Stomach (tissue), 8 donors: ENCODE measurements at regions not wholly inside any gene's neighbourhood (a gene's known extent, or its start where the extent isn't known, plus 50 kb on each side); places are given as distances from the start of the nearest gene placed in this dataset.
A peak's percentile ranks its signal among the peaks of the same experiment; 100 is the strongest.

ENCODE experiments used
- DNase-seq, 2 donors: peaks; one replicate each; pipeline versions ENCODE4 v3.0.0 to v3.0.0-alpha.2; 2013 to 2019
- H3K27ac ChIP-seq, 5 donors: fragments of 200-600 bp in 4 of 5; sonication (generic) in 4 of 5; one replicate each; pipeline ENCODE4 v1.5.1; 2013 to 2019; ENCODE audit warnings: mild to moderate bottlenecking in 1 of 5, moderate library complexity in 1 of 5
- H3K27me3 ChIP-seq, 3 donors: fragments of 200-600 bp; sonication (generic); one replicate each; pipeline ENCODE4 v1.5.1; 2017 to 2019; ENCODE audit warnings: mixed run types in 1 of 3
- H3K36me3 ChIP-seq, 4 donors: fragments of 200-600 bp; sonication (generic); 1 replicate in 3 of 4; 2 replicates in 1 of 4; pipeline ENCODE4 v1.5.1; 2016 to 2019
- H3K4me1 ChIP-seq, 4 donors: fragments of 200-600 bp; sonication (generic); one replicate each; pipeline ENCODE4 v1.5.1; 2016 to 2019
- H3K4me3 ChIP-seq, 4 donors: fragments of 200-600 bp; sonication (generic) in 3 of 4; one replicate each; pipeline ENCODE4 v1.5.1; 2016 to 2019; ENCODE audit warnings: mild to moderate bottlenecking in 1 of 4
- H3K9me3 ChIP-seq, 4 donors: fragments of 200-600 bp; sonication (generic); one replicate each; pipeline ENCODE4 v1.5.1; 2016 to 2019
- EP300 ChIP-seq: sonication (generic); formaldehyde crosslinking; IDR thresholded peaks from one replicate; pipeline ENCODE4 v1.6.1; 2017; ENCODE audit warnings: antibody characterized with exemption
- POLR2A ChIP-seq, 4 donors: fragments of 450-650 bp; IDR thresholded peaks; one replicate each; pipeline ENCODE4 v1.6.1; 2016; ENCODE audit warnings: antibody characterized with exemption in 4 of 4, control low read depth in 2 of 4, mild to moderate bottlenecking in 1 of 4, moderate library complexity in 1 of 4
- POLR2AphosphoS5 ChIP-seq, 3 donors: sonication (generic); formaldehyde crosslinking; IDR thresholded peaks; one replicate each; pipeline ENCODE4 v1.6.1; 2016; ENCODE audit warnings: antibody characterized with exemption in 3 of 3
- WGBS, 5 donors: extraction: QIAGEN DNeasy Blood & Tissue Kit in 3 of 5; methylation state at CpG; one replicate each; pipeline versions ENCODE4 v1.1.5 to v1.1.7; 2013 to 2018; 5-methylcytosine and 5-hydroxymethylcytosine counted together
- intact Hi-C: fragments of 100-400 bp; cut with DNase I; formaldehyde crosslinking; loops from one replicate; pipeline ENCODE4 v1.15.1; 2023; ENCODE audit warnings: low total_unique reads
- TF ChIP-seq, protein P1 (sequence below), 7 experiments: fragments of 450-650 bp in 4 of 7; fragments of 200-600 bp in 3 of 7; sonication (generic) in 3 of 7; IDR thresholded peaks; one replicate each; pipeline ENCODE4 v1.5.1; 2016 to 2019; ENCODE audit warnings: antibody characterized with exemption in 7 of 7, control low read depth in 2 of 7, mild to moderate bottlenecking in 1 of 7
- donor health status: healthy with polysubstance abuse.
- donor health status: Bipolar disorder and iron deficiency.
- donor health status: healthy.

GRCh38 chr16:17564856-17565255, 94.1 kb upstream of the XYLT1 start:
- Histone ChIP-seq H3K4me1 (no peaks in the 10 kb centered on the region), H3K4me3 (no peak overlapping the region), H3K27ac (no peak overlapping the region), H3K9me3 (no peaks in the 10 kb centered on the region), H3K27me3 (peaks cover 0 to 22% (median 3%) of the 10 kb centered on the region in 3 donors), H3K36me3 (no peaks in the 10 kb centered on the region)
- intact Hi-C loops, result no loop called here
- TF ChIP-seq POLR2AphosphoS5 (IDR thresholded peaks at IDR 0.05), result no peak
- TF ChIP-seq, protein P1, sequence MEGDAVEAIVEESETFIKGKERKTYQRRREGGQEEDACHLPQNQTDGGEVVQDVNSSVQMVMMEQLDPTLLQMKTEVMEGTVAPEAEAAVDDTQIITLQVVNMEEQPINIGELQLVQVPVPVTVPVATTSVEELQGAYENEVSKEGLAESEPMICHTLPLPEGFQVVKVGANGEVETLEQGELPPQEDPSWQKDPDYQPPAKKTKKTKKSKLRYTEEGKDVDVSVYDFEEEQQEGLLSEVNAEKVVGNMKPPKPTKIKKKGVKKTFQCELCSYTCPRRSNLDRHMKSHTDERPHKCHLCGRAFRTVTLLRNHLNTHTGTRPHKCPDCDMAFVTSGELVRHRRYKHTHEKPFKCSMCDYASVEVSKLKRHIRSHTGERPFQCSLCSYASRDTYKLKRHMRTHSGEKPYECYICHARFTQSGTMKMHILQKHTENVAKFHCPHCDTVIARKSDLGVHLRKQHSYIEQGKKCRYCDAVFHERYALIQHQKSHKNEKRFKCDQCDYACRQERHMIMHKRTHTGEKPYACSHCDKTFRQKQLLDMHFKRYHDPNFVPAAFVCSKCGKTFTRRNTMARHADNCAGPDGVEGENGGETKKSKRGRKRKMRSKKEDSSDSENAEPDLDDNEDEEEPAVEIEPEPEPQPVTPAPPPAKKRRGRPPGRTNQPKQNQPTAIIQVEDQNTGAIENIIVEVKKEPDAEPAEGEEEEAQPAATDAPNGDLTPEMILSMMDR (IDR thresholded peaks at IDR 0.05), result no peak
- no peak for TF ChIP-seq POLR2A (IDR thresholded peaks at IDR 0.05)
- no peak for TF ChIP-seq EP300
- no peak for DNase-seq
- WGBS, 5 donors, result 67 to 79% (median 74%) methylated on average over 6 of the region's 6 CpGs

GRCh38 chr16:17563323-17564091, 92.7 kb upstream of the XYLT1 start:
- TF ChIP-seq POLR2A (IDR thresholded peaks at IDR 0.05) (no peak), POLR2AphosphoS5 (IDR thresholded peaks at IDR 0.05) (no peak), EP300 (no peak)
- TF ChIP-seq, protein P1 (IDR thresholded peaks at IDR 0.05), result no peak

GRCh38 chr16:17561056-17561455, 90.3 kb upstream of the XYLT1 start:
- H3K27ac ChIP-seq, result no peak overlapping the region
- TF ChIP-seq POLR2AphosphoS5 (IDR thresholded peaks at IDR 0.05) (no peak), EP300 (no peak), POLR2A (IDR thresholded peaks at IDR 0.05) (no peak)
- TF ChIP-seq, protein P1 (IDR thresholded peaks at IDR 0.05), result no peak
- H3K4me3 ChIP-seq, result no peak overlapping the region
- no peaks in the 10 kb centered on the region for H3K9me3 ChIP-seq
- no peaks in the 10 kb centered on the region for H3K36me3 ChIP-seq
- intact Hi-C loops, result no loop called here
- peak in 1 of 2 donors; percentile 43 for DNase-seq
- no peaks in the 10 kb centered on the region for H3K4me1 ChIP-seq
- 67 to 77% (median 74%) methylated on average over 9 to 10 of the region's 10 CpGs for WGBS, 5 donors
- H3K27me3 ChIP-seq, result peaks cover 0 to 28% (median 7%) of the 10 kb centered on the region in 3 donors

More at GRCh38 chr16:17563323-17564091, 92.7 kb upstream of the XYLT1 start:
- Histone ChIP-seq H3K4me1 (no peaks in the 10 kb centered on the region), H3K27me3 (peaks cover 0 to 28% (median 7%) of the 10 kb centered on the region in 3 donors), H3K9me3 (no peaks in the 10 kb centered on the region), H3K27ac (no peak overlapping the region), H3K4me3 (no peak overlapping the region), H3K36me3 (no peaks in the 10 kb centered on the region)
- 77 to 84% (median 80%) methylated on average over 8 of the region's 8 CpGs for WGBS, 5 donors
- DNase-seq, result no peak
- intact Hi-C loops, result no loop called here

- intact Hi-C loops, result no loop called here
Measured at GRCh38 chr16:17560548-17560947, 89.8 kb upstream of the XYLT1 start.

More at GRCh38 chr16:17560548-17560947, 89.8 kb upstream of the XYLT1 start:
- no peak overlapping the region for H3K4me3 ChIP-seq
- H3K36me3 ChIP-seq, result no peaks in the 10 kb centered on the region
- TF ChIP-seq POLR2A (IDR thresholded peaks at IDR 0.05) (no peak), EP300 (no peak), POLR2AphosphoS5 (IDR thresholded peaks at IDR 0.05) (no peak)
- TF ChIP-seq, protein P1 (IDR thresholded peaks at IDR 0.05), result no peak
- H3K4me1 ChIP-seq, result no peaks in the 10 kb centered on the region
- 58 to 62% (median 59%) methylated on average over 3 of the region's 3 CpGs for WGBS, 5 donors
- peaks cover 0 to 28% (median 7%) of the 10 kb centered on the region in 3 donors for H3K27me3 ChIP-seq
- no peak for DNase-seq
- no peaks in the 10 kb centered on the region for H3K9me3 ChIP-seq
- no peak overlapping the region for H3K27ac ChIP-seq
